ENCODE measurements at regions not wholly inside any gene's neighbourhood (a gene's known extent, or its start where the extent isn't known, plus 50 kb on each side); places are given as distances from the start of the nearest gene placed in this dataset.

- TF ChIP-seq CTCF (IDR thresholded peaks at IDR 0.05; ENCODE audit: insufficient read depth, low read length) (no peak), GABPA (IDR thresholded peaks at IDR 0.05; ENCODE audit: low read depth) (no peak), SPI1 (IDR thresholded peaks at IDR 0.05; ENCODE audit: borderline replicate concordance, low read depth) (no peak), REST (IDR thresholded peaks at IDR 0.05; ENCODE audit: insufficient replicate concordance, low read depth) (no peak), POLR2AphosphoS5 (IDR thresholded peaks at IDR 0.05; ENCODE audit: low read depth) (no peak)
These were observed 682.8 kb upstream of the NRP1 start for GRCh38 chr10:34017281-34017680.

All from HL-60 (cell line).